ENCODE measurements at regions not wholly inside any gene's neighbourhood (a gene's known extent, or its start where the extent isn't known, plus 50 kb on each side); places are given as distances from the start of the nearest gene placed in this dataset.

DNA sequence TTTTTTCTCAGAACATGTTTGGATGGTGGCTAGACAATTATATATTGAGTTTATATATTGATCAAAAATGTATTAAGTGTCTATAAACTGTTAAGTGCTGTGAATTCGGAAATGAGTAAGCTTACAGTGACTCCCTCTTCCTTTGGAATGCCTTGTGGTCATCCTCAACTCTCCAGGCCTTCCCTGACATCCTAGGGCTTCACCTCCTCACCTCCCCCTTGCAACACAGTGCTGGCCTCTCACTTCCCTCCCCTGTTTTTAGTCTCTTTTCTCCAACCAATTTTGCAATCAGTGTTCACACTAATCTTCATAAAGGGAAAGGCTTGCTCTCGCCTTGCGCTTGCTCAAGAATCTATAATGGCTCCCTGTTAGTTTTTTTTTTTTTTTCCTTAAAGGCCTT, 95.1 kb upstream of the C1orf21 start:
- TF ChIP-seq, protein P1, sequence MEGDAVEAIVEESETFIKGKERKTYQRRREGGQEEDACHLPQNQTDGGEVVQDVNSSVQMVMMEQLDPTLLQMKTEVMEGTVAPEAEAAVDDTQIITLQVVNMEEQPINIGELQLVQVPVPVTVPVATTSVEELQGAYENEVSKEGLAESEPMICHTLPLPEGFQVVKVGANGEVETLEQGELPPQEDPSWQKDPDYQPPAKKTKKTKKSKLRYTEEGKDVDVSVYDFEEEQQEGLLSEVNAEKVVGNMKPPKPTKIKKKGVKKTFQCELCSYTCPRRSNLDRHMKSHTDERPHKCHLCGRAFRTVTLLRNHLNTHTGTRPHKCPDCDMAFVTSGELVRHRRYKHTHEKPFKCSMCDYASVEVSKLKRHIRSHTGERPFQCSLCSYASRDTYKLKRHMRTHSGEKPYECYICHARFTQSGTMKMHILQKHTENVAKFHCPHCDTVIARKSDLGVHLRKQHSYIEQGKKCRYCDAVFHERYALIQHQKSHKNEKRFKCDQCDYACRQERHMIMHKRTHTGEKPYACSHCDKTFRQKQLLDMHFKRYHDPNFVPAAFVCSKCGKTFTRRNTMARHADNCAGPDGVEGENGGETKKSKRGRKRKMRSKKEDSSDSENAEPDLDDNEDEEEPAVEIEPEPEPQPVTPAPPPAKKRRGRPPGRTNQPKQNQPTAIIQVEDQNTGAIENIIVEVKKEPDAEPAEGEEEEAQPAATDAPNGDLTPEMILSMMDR (IDR thresholded peaks at IDR 0.05) = no peak
- no peak for TF ChIP-seq POLR2A (IDR thresholded peaks at IDR 0.05)
